ENCODE measurements at regions not wholly inside any gene's neighbourhood (a gene's known extent, or its start where the extent isn't known, plus 50 kb on each side); places are given as distances from the start of the nearest gene placed in this dataset.

DNA sequence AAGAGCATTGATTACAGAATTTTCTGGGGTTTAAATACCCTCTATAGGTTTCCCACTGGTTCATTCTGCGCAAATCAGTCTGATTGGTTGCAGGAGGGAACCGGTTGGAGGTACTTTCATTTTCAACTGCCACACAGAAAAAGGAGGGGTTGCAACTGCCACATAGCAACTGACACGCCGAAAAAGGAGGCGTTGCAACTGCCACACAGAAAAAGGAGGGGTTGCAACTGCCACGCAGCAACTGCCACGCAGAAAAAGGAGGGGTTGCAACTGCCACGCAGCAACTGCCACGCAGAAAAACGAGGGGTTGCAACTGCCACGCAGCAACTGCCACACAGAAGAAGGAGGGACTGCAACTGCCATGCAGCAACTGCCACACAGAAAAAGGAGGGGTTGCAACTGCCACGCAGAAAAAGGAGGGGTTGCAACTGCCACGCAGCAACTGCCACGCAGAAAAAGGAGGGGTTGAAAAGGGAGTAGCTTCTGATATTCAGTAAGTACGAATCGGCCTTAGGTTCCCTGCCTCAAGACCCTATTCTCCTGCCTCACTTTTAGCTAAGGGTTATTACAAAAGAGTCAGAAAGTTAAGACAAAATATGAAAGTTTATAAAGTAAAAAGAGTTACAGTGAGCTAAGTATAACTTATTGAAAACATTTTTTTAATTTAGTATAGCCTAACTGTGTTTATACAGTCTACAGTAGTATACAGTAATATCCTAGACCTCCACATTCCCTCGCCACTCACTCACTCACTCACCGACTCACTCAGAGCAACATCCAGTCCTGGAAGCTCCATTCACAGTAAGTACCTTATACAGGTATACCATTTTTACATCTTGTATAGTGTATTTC is 431.8 kb downstream of the KCTD8 start:
- H3K4me1 ChIP-seq, result no peaks in the 10 kb centered on the region
- H3K4me3 ChIP-seq, result no peak overlapping the region
- H3K27ac ChIP-seq, result no peak overlapping the region
- intact Hi-C loops (cut with DNase I), result no loop called here
- WGBS, 2 donors, result 89 to 92% methylated on average over 18 of the region's 18 CpGs
- no peak for DNase-seq
- H3K27me3 ChIP-seq, result no peaks in the 10 kb centered on the region
- H3K9me3 ChIP-seq, result peaks cover 0 to 3% (median 0%) of the 10 kb centered on the region in 4 donors
- H3K36me3 ChIP-seq, result no peaks in the 10 kb centered on the region
- TF ChIP-seq EP300 (IDR thresholded peaks at IDR 0.05) (no peak), POLR2AphosphoS5 (IDR thresholded peaks at IDR 0.05) (no peak), POLR2A (IDR thresholded peaks at IDR 0.05) (no peak)
- TF ChIP-seq, protein P1, sequence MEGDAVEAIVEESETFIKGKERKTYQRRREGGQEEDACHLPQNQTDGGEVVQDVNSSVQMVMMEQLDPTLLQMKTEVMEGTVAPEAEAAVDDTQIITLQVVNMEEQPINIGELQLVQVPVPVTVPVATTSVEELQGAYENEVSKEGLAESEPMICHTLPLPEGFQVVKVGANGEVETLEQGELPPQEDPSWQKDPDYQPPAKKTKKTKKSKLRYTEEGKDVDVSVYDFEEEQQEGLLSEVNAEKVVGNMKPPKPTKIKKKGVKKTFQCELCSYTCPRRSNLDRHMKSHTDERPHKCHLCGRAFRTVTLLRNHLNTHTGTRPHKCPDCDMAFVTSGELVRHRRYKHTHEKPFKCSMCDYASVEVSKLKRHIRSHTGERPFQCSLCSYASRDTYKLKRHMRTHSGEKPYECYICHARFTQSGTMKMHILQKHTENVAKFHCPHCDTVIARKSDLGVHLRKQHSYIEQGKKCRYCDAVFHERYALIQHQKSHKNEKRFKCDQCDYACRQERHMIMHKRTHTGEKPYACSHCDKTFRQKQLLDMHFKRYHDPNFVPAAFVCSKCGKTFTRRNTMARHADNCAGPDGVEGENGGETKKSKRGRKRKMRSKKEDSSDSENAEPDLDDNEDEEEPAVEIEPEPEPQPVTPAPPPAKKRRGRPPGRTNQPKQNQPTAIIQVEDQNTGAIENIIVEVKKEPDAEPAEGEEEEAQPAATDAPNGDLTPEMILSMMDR (IDR thresholded peaks at IDR 0.05), result no peak

DNA sequence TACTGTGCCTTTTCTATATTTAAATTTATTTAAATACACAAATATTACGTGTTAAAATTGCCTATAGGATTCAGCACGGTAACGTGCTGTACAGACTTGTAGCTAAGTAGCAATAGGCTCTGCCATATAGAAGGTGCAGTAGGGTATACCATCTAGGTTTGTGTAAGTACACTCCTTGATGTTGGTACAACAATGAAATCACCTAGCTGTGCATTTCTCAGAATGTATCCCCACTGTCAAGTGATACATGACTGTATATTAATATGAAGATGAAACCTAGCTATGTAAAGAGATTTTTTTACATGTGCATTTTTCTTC is 431.2 kb downstream of the KCTD8 start:
- DNase-seq, result no peak
- no peak overlapping the region for H3K27ac ChIP-seq
- no peaks in the 10 kb centered on the region for H3K36me3 ChIP-seq
- intact Hi-C loops (cut with DNase I), result no loop called here
- H3K4me1 ChIP-seq, result no peaks in the 10 kb centered on the region
- no peaks in the 10 kb centered on the region for H3K27me3 ChIP-seq
- peaks cover 0 to 3% (median 0%) of the 10 kb centered on the region in 4 donors for H3K9me3 ChIP-seq
- WGBS, 2 donors, result 91 to 95% methylated on average over 3 of the region's 3 CpGs
- no peak overlapping the region for H3K4me3 ChIP-seq
- TF ChIP-seq POLR2AphosphoS5 (IDR thresholded peaks at IDR 0.05) (no peak), EP300 (IDR thresholded peaks at IDR 0.05) (no peak), POLR2A (IDR thresholded peaks at IDR 0.05) (no peak)
- TF ChIP-seq, protein P1 (IDR thresholded peaks at IDR 0.05), result no peak

DNA sequence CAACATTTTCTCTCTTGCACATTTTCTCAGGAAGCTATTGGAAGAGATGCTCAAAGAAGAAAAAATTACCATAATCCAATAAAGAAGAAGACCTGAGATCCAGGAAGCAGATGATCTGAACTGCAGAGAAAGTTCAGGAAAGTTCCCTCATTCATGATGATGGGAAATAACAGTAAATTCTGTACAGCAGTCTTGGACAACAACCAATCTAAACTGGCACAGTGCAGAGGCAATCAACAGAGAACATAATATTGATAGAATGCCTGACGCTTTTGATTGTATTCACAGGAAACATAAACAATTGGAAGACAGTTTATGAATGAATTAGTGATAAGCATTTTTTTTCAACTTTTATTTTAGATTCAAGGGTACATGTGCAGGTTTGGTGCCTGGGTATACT is 428.9 kb downstream of the KCTD8 start:
- peaks cover 0 to 3% (median 0%) of the 10 kb centered on the region in 4 donors for H3K9me3 ChIP-seq
- intact Hi-C loops (cut with DNase I), result no loop called here
- 68 to 74% methylated on average over 1 of the region's 1 CpG for WGBS, 2 donors
- H3K27ac ChIP-seq, result no peak overlapping the region
- TF ChIP-seq POLR2AphosphoS5 (IDR thresholded peaks at IDR 0.05) (no peak), EP300 (IDR thresholded peaks at IDR 0.05) (no peak), POLR2A (IDR thresholded peaks at IDR 0.05) (no peak)
- TF ChIP-seq, protein P1 (IDR thresholded peaks at IDR 0.05), result no peak
- H3K36me3 ChIP-seq, result no peaks in the 10 kb centered on the region
- H3K4me3 ChIP-seq, result no peak overlapping the region
- no peak for DNase-seq
- no peaks in the 10 kb centered on the region for H3K27me3 ChIP-seq
- no peaks in the 10 kb centered on the region for H3K4me1 ChIP-seq

DNA sequence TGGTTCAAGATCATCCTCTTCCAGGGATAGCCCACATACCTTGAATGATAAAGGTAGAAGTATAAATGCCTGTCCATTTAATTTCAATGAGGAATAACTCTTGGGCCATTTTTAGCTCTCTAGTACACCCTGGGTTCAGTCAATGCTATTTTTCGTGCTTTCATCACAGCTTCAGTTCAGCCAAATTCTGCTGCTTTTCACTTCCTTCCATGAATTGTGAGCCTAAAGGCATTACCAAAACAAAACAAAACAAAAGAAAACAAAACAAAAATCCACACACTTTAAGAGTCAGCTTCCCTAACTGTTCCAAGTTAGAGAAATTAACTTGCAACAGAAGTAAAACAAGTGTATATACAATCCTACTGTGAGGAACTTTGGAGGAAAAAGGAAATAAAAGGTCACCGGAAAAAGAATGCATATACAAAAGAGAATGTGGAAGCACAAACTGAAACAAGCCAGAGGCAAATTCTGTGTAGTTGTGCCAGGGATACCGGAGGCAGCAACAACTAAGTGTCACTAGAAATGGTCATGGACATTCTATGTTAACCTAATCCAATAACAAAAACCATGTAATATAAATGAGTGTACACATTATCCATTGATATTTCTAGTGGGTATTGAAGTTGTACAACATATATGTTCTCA is 423.1 kb downstream of the KCTD8 start:
- no peaks in the 10 kb centered on the region for H3K4me1 ChIP-seq
- 52 to 72% methylated on average over 3 of the region's 3 CpGs for WGBS, 2 donors
- H3K27me3 ChIP-seq, result no peaks in the 10 kb centered on the region
- no peaks in the 10 kb centered on the region for H3K36me3 ChIP-seq
- intact Hi-C loops (cut with DNase I), result no loop called here
- peaks cover 0 to under 1% (median 0%) of the 10 kb centered on the region in 4 donors for H3K9me3 ChIP-seq
- TF ChIP-seq, protein P1 (IDR thresholded peaks at IDR 0.05), result no peak
- TF ChIP-seq POLR2A (IDR thresholded peaks at IDR 0.05) (no peak), POLR2AphosphoS5 (IDR thresholded peaks at IDR 0.05) (no peak), EP300 (IDR thresholded peaks at IDR 0.05) (no peak)
- H3K4me3 ChIP-seq, result no peak overlapping the region
- DNase-seq, result no peak
- no peak overlapping the region for H3K27ac ChIP-seq

All from sigmoid colon (tissue), 6 donors.